NCI-H1048 (cell line): ENCODE measurements at regions not wholly inside any gene's neighbourhood (a gene's known extent, or its start where the extent isn't known, plus 50 kb on each side); places are given as distances from the start of the nearest gene placed in this dataset.

Experiments used
- DNase-seq: peaks from one replicate; lab custom pipeline; 2025; lab: John Stamatoyannopoulos, UW

- no peak for DNase-seq
Observed at GRCh38 chr1:106755682-106756406, 300.6 kb upstream of the PRMT6 start.

- DNase-seq: no peak
Observed at GRCh38 chr1:106756752-106757151, 299.7 kb upstream of the PRMT6 start.

GRCh38 chr1:106768077-106768476, 288.4 kb upstream of the PRMT6 start:
- DNase-seq: no peak

GRCh38 chr1:106768501-106768900, 288.0 kb upstream of the PRMT6 start:
- no peak for DNase-seq

- DNase-seq: no peak
Observed at GRCh38 chr1:106773206-106773605, 283.3 kb upstream of the PRMT6 start.

GRCh38 chr1:106780066-106780465, 276.4 kb upstream of the PRMT6 start:
- DNase-seq: no peak

- DNase-seq: no peak
Observed at GRCh38 chr1:106780806-106781569, 275.5 kb upstream of the PRMT6 start.

- DNase-seq: no peak
Observed at GRCh38 chr1:106785176-106785575, 271.3 kb upstream of the PRMT6 start.

GRCh38 chr1:106787520-106787919, 269.0 kb upstream of the PRMT6 start:
- DNase-seq: no peak

- no peak for DNase-seq
Observed at GRCh38 chr1:106789686-106790085, 266.8 kb upstream of the PRMT6 start.

- DNase-seq: no peak
Observed at GRCh38 chr1:106791041-106791440, 265.4 kb upstream of the PRMT6 start.

GRCh38 chr1:106793651-106794050, 262.8 kb upstream of the PRMT6 start:
- no peak for DNase-seq

GRCh38 chr1:106798991-106799390, 257.5 kb upstream of the PRMT6 start:
- no peak for DNase-seq

- no peak for DNase-seq
Observed at GRCh38 chr1:106802181-106802580, 254.3 kb upstream of the PRMT6 start.

GRCh38 chr1:106814418-106814817, 242.1 kb upstream of the PRMT6 start:
- DNase-seq: no peak

- DNase-seq: no peak
Observed at GRCh38 chr1:106817575-106817974, 238.9 kb upstream of the PRMT6 start.

- DNase-seq: no peak
Observed at GRCh38 chr1:106831511-106831910, 225.0 kb upstream of the PRMT6 start.

GRCh38 chr1:106836708-106837107, 219.8 kb upstream of the PRMT6 start:
- no peak for DNase-seq

GRCh38 chr1:106843518-106843917, 213.0 kb upstream of the PRMT6 start:
- DNase-seq: no peak

- DNase-seq: no peak
Observed at GRCh38 chr1:106846656-106847055, 209.8 kb upstream of the PRMT6 start.

- DNase-seq: no peak
Observed at GRCh38 chr1:106861110-106861509, 195.4 kb upstream of the PRMT6 start.

- no peak for DNase-seq
Observed at GRCh38 chr1:106868828-106869227, 187.6 kb upstream of the PRMT6 start.

GRCh38 chr1:106875622-106876021, 180.9 kb upstream of the PRMT6 start:
- DNase-seq: no peak

GRCh38 chr1:106876384-106876783, 180.1 kb upstream of the PRMT6 start:
- DNase-seq: no peak
